IMR-90 (cell line): ENCODE measurements at regions not wholly inside any gene's neighbourhood (a gene's known extent, or its start where the extent isn't known, plus 50 kb on each side); places are given as distances from the start of the nearest gene placed in this dataset.

ENCODE experiments used
- ATAC-seq: fragments of 200-7000 bp; cut with Tn5 transposase; 2 replicates; pipeline ENCODE4 v1.9.1; 2020; ENCODE audit warnings: low read depth, mild to moderate bottlenecking, moderate library complexity
- BruUV-seq: library from RNA; stranded (reverse); fragments of 400-500 nt; replicated peaks from 2 replicates; lab custom pipeline; 2021; lab: Mats Ljungman, UMichigan
- CTCF ChIA-PET: fragments of 300-600 bp; formaldehyde crosslinking; extraction: SDS; loops from one replicate; lab custom pipeline; 2021; ENCODE audit warnings: antibody characterized with exemption; lab: Yijun Ruan, JAX
- POLR2A ChIA-PET: fragments of 300-600 bp; sonication (Branson Sonifier 250); formaldehyde crosslinking; loops from one replicate; lab custom pipeline; 2022; ENCODE audit warnings: antibody characterized with exemption; ENCODE audit not compliant: unreplicated experiment; lab: Charles Lee
- DNase-seq: peaks from one replicate; pipeline ENCODE4 v3.0.0; 2013
- H2AFZ ChIP-seq: replicated peaks from 2 replicates; pipeline ENCODE3; 2013; ENCODE audit warnings: low read length, mild to moderate bottlenecking; ENCODE audit not compliant: poor library complexity
- H2AK5ac ChIP-seq: 2 replicates; pipeline ENCODE4 v1.6.1; 2013; ENCODE audit warnings: low read depth, low read length, inconsistent platforms
- H2AK9ac ChIP-seq: replicated peaks from 2 replicates; pipeline ENCODE3; 2013; ENCODE audit warnings: mild to moderate bottlenecking, low read depth, low read length, moderate library complexity; ENCODE audit not compliant: poor library complexity
- H2BK120ac ChIP-seq: 2 replicates; pipeline ENCODE4 v1.6.1; 2013; ENCODE audit warnings: low read depth, low read length, inconsistent platforms
- H2BK15ac ChIP-seq: 3 replicates; pipeline ENCODE4 v1.6.1; 2013; ENCODE audit warnings: low read depth, low read length, inconsistent platforms
- H2BK20ac ChIP-seq: 2 replicates; pipeline ENCODE4 v1.6.1; 2013; ENCODE audit warnings: low read depth, mild to moderate bottlenecking, inconsistent platforms, low read length, moderate library complexity
- H2BK5ac ChIP-seq: 2 replicates; pipeline ENCODE4 v1.6.1; 2013; ENCODE audit warnings: mild to moderate bottlenecking, low read depth, low read length, inconsistent platforms; ENCODE audit not compliant: poor library complexity, severe bottlenecking
- H3K14ac ChIP-seq: replicated peaks from 2 replicates; pipeline ENCODE4 v1.6.1; 2013; ENCODE audit warnings: low read depth, low read length, inconsistent platforms
- H3K18ac ChIP-seq: 2 replicates; pipeline ENCODE4 v1.6.1; 2013; ENCODE audit warnings: low read depth, low read length, control low read depth
- H3K23ac ChIP-seq: 2 replicates; pipeline ENCODE4 v1.6.1; 2013; ENCODE audit warnings: low read depth, low read length, inconsistent platforms
- H3K27ac ChIP-seq: 2 replicates; pipeline ENCODE4 v1.5.1; 2013; ENCODE audit warnings: mild to moderate bottlenecking, control low read depth, low read length; ENCODE audit not compliant: insufficient read depth
- H3K27me3 ChIP-seq: 2 replicates; pipeline ENCODE4 v1.6.1; 2013; ENCODE audit warnings: low read length; ENCODE audit not compliant: control insufficient read depth, insufficient read depth
- H3K36me3 ChIP-seq: 2 replicates; pipeline ENCODE4 v1.6.1; 2013; ENCODE audit warnings: low read length, mixed read lengths; ENCODE audit not compliant: control insufficient read depth, insufficient read depth
- H3K4ac ChIP-seq: 2 replicates; pipeline ENCODE4 v1.6.1; 2013; ENCODE audit warnings: low read depth, low read length, inconsistent platforms
- H3K4me1 ChIP-seq: 2 replicates; pipeline ENCODE4 v1.6.1; 2013; ENCODE audit warnings: low read length, mixed read lengths; ENCODE audit not compliant: control insufficient read depth, insufficient read depth
- H3K4me2 ChIP-seq: 2 replicates; pipeline ENCODE4 v1.6.1; 2013; ENCODE audit warnings: low read depth, mild to moderate bottlenecking, control low read depth, low read length, moderate library complexity
- H3K4me3 ChIP-seq: 2 replicates; pipeline ENCODE4 v1.5.1; 2013; ENCODE audit warnings: low read depth, mild to moderate bottlenecking, control low read depth, low read length, moderate library complexity; ENCODE audit not compliant: insufficient read depth
- H3K56ac ChIP-seq: 2 replicates; pipeline ENCODE4 v1.6.1; 2013; ENCODE audit warnings: low read length, inconsistent platforms; ENCODE audit not compliant: insufficient read depth; ENCODE audit errors: extremely low read depth
- H3K79me1 ChIP-seq, 2 experiments: 2 replicates each; pipeline ENCODE4 v1.6.1; 2013; ENCODE audit warnings: low read length in 2 of 2, inconsistent platforms in 1 of 2, low read depth in 1 of 2
- H3K9ac ChIP-seq: 2 replicates; pipeline ENCODE4 v1.6.1; 2013; ENCODE audit warnings: low read depth, low read length, control low read depth
- H3K9me1 ChIP-seq: 2 replicates; pipeline ENCODE4 v1.6.1; 2013; ENCODE audit warnings: low read length, inconsistent platforms; ENCODE audit not compliant: insufficient read depth
- H3K9me3 ChIP-seq: 2 replicates; pipeline ENCODE4 v1.6.1; 2013; ENCODE audit warnings: low read length; ENCODE audit not compliant: control insufficient read depth, insufficient read depth
- H4K20me1 ChIP-seq: 2 replicates; pipeline ENCODE4 v1.6.1; 2013; ENCODE audit warnings: low read length, inconsistent platforms; ENCODE audit not compliant: insufficient read depth
- H4K5ac ChIP-seq: 2 replicates; pipeline ENCODE4 v1.6.1; 2013; ENCODE audit warnings: mild to moderate bottlenecking, low read depth, low read length, control low read depth
- H4K8ac ChIP-seq, 2 experiments: 2 replicates each; pipeline ENCODE4 v1.6.1; 2013; ENCODE audit warnings: low read depth in 2 of 2, low read length in 2 of 2, control low read depth in 1 of 2, inconsistent platforms in 1 of 2
- H4K91ac ChIP-seq: 2 replicates; pipeline ENCODE4 v1.6.1; 2013; ENCODE audit warnings: low read depth, low read length, inconsistent platforms; ENCODE audit not compliant: insufficient read depth
- CEBPB ChIP-seq: IDR thresholded peaks from 2 replicates; pipeline ENCODE4 v1.6.1; 2012; ENCODE audit warnings: low read depth, low read length, improper control_type of control experiment
- FOS ChIP-seq: fragments of 150-350 bp; IDR thresholded peaks from 2 replicates; pipeline ENCODE4 v1.6.1; 2016; ENCODE audit warnings: low read depth, low read length
- MAFK ChIP-seq: IDR thresholded peaks from 2 replicates; pipeline ENCODE4 v1.6.1; 2012; ENCODE audit warnings: low read depth, low read length, improper control_type of control experiment
- MAZ ChIP-seq: IDR thresholded peaks from 2 replicates; pipeline ENCODE4 v1.6.1; 2012; ENCODE audit warnings: low read depth, mild to moderate bottlenecking, low read length, improper control_type of control experiment, moderate library complexity, borderline replicate concordance
- MXI1 ChIP-seq: IDR thresholded peaks from 2 replicates; pipeline ENCODE4 v1.6.1; 2012; ENCODE audit warnings: low read depth, mild to moderate bottlenecking, low read length, moderate library complexity, borderline replicate concordance
- POLR2A ChIP-seq: IDR thresholded peaks from 2 replicates; pipeline ENCODE4 v1.6.1; 2012; ENCODE audit warnings: mild to moderate bottlenecking, low read depth, low read length
- RAD21 ChIP-seq: IDR thresholded peaks from 2 replicates; pipeline ENCODE4 v1.6.1; 2012; ENCODE audit warnings: low read length, improper control_type of control experiment
- RCOR1 ChIP-seq: IDR thresholded peaks from 2 replicates; pipeline ENCODE4 v1.6.1; 2012; ENCODE audit warnings: mild to moderate bottlenecking, low read length, improper control_type of control experiment; ENCODE audit not compliant: insufficient replicate concordance
- RFX5 ChIP-seq: IDR thresholded peaks from 2 replicates; pipeline ENCODE4 v1.8.0; 2012; ENCODE audit warnings: low read depth, mild to moderate bottlenecking, low read length, moderate library complexity
- SMC3 ChIP-seq: fragments of 150-350 bp; IDR thresholded peaks from 2 replicates; pipeline ENCODE4 v1.6.1; 2016; ENCODE audit warnings: low read depth, mild to moderate bottlenecking, antibody characterized with exemption, low read length, moderate library complexity
- WGBS, 2 experiments: methylation state at CpG; one replicate each; pipeline versions ENCODE4 v1.1.5 to v1.1.7; 2013; ENCODE audit warnings: missing lambda C conversion rate in 2 of 2; ENCODE audit not compliant: insufficient read length in 1 of 2; ENCODE audit errors: extremely low coverage in 2 of 2; 5-methylcytosine and 5-hydroxymethylcytosine counted together
- dilution Hi-C: fragments of 300-500 bp; cut with HindIII; formaldehyde crosslinking; loops from one replicate; pipeline ENCODE4 v1.14.3; 2018; ENCODE audit warnings: low sequenced_read_pairs; ENCODE audit not compliant: unreplicated experiment
- in situ Hi-C: fragments of 300-500 bp; cut with MboI; formaldehyde crosslinking; loops from 3 replicates; pipeline ENCODE4 v1.14.3; 2019; ENCODE audit warnings: low sequenced_read_pairs, inconsistent platforms, mixed read lengths
- intact Hi-C: fragments of 100-400 bp; cut with micrococcal nuclease; formaldehyde crosslinking; loops from 2 replicates; pipeline ENCODE4 v1.10.0; 2022
- TF ChIP-seq, protein P1 (sequence below): fragments of 150-350 bp; IDR thresholded peaks from 2 replicates; pipeline ENCODE4 v1.6.1; 2016; ENCODE audit warnings: low read depth, mild to moderate bottlenecking, low read length, moderate library complexity, borderline replicate concordance
- TF ChIP-seq, protein P2 (sequence below): fragments of 150-350 bp; IDR thresholded peaks from 2 replicates; pipeline ENCODE4 v1.6.1; 2017; ENCODE audit warnings: mild to moderate bottlenecking, antibody characterized with exemption, low read length, low read depth

GRCh38 chr12:86389949-86390348, 133.8 kb upstream of the MGAT4C start:
- no peak overlapping the region for H2AK5ac ChIP-seq
- in situ Hi-C loops: no loop called here
- H3K79me1 ChIP-seq: no peaks in the 10 kb centered on the region
- dilution Hi-C loops: no loop called here
- no peak overlapping the region for H3K14ac ChIP-seq
- no peak overlapping the region for H3K56ac ChIP-seq
- no peak overlapping the region for H3K23ac ChIP-seq
- no peak overlapping the region for H2AFZ ChIP-seq
- H2BK120ac ChIP-seq: no peak overlapping the region
- ATAC-seq (no peak; the same call in 1 of the 2 replicates), DNase-seq (peak; percentile 16)
- intact Hi-C loops: no loop called here
- no peak overlapping the region for H2AK9ac ChIP-seq
- no peak overlapping the region for H3K4me2 ChIP-seq
- H3K9me3 ChIP-seq: no peaks in the 10 kb centered on the region
- no peaks in the 10 kb centered on the region for H3K27me3 ChIP-seq
- no peaks in the 10 kb centered on the region for H3K9me1 ChIP-seq
- no peaks in the 10 kb centered on the region for H3K36me3 ChIP-seq
- POLR2A ChIA-PET: no interaction called here
- WGBS, 2 experiments: no CpG with 5 or more reads among the region's 2 CpGs
- no peak overlapping the region for H3K4me3 ChIP-seq
- H4K5ac ChIP-seq: no peak overlapping the region
- no TSS peak for BruUV-seq
- H3K27ac ChIP-seq: no peak overlapping the region
- H3K4me1 ChIP-seq: no peaks in the 10 kb centered on the region
- no peak overlapping the region for H3K9ac ChIP-seq
- H4K91ac ChIP-seq: no peak overlapping the region
- no peaks in the 10 kb centered on the region for H4K20me1 ChIP-seq
- H2BK15ac ChIP-seq: no peak overlapping the region
- H3K4ac ChIP-seq: no peak overlapping the region
- H2BK5ac ChIP-seq: no peak overlapping the region
- H3K18ac ChIP-seq: no peak overlapping the region
- no peak for TF ChIP-seq FOS
- TF ChIP-seq RAD21: no peak
- TF ChIP-seq RFX5: no peak
- TF ChIP-seq CEBPB: no peak
- no peak for TF ChIP-seq MXI1
- TF ChIP-seq, protein P1, sequence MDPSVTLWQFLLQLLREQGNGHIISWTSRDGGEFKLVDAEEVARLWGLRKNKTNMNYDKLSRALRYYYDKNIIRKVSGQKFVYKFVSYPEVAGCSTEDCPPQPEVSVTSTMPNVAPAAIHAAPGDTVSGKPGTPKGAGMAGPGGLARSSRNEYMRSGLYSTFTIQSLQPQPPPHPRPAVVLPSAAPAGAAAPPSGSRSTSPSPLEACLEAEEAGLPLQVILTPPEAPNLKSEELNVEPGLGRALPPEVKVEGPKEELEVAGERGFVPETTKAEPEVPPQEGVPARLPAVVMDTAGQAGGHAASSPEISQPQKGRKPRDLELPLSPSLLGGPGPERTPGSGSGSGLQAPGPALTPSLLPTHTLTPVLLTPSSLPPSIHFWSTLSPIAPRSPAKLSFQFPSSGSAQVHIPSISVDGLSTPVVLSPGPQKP: no peak
- no peak for TF ChIP-seq SMC3
- TF ChIP-seq, protein P2, sequence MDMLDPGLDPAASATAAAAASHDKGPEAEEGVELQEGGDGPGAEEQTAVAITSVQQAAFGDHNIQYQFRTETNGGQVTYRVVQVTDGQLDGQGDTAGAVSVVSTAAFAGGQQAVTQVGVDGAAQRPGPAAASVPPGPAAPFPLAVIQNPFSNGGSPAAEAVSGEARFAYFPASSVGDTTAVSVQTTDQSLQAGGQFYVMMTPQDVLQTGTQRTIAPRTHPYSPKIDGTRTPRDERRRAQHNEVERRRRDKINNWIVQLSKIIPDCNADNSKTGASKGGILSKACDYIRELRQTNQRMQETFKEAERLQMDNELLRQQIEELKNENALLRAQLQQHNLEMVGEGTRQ: no peak
- TF ChIP-seq MAFK: no peak
- no peak for TF ChIP-seq RCOR1
- TF ChIP-seq POLR2A: no peak
- no peak for TF ChIP-seq MAZ
- CTCF ChIA-PET: no interaction called here
- H2BK20ac ChIP-seq: no peak overlapping the region
- H4K8ac ChIP-seq: no peak overlapping the region
